ENCODE measurements at regions not wholly inside any gene's neighbourhood (a gene's known extent, or its start where the extent isn't known, plus 50 kb on each side); places are given as distances from the start of the nearest gene placed in this dataset.
"Not testable (repeated sequence)": the region's sequence is repeated elsewhere in the genome, so short reads cannot be mapped to it uniquely, and the experiment has no call there.

GRCh38 chrX:39688576-39689375, 409.0 kb downstream of the BCOR start:
- DNase-seq (ENCODE audit: low read depth in 2 of 2, low spot score in 1 of 2) = no peak

GRCh38 chrX:39689376-39690104, 408.2 kb downstream of the BCOR start:
- no peak for DNase-seq (ENCODE audit: low read depth in 2 of 2, low spot score in 1 of 2)

GRCh38 chrX:39690541-39691415, 407.0 kb downstream of the BCOR start:
- no peak for DNase-seq (ENCODE audit: low read depth in 2 of 2, low spot score in 1 of 2)

- DNase-seq (ENCODE audit: low read depth in 2 of 2, low spot score in 1 of 2) = no peak
Measured at GRCh38 chrX:39691724-39692123, 406.0 kb downstream of the BCOR start.

GRCh38 chrX:39692796-39693195, 405.0 kb downstream of the BCOR start:
- DNase-seq (ENCODE audit: low read depth in 2 of 2, low spot score in 1 of 2) = no peak

- no peak for DNase-seq (ENCODE audit: low read depth in 2 of 2, low spot score in 1 of 2)
Measured at GRCh38 chrX:39693298-39693697, 404.5 kb downstream of the BCOR start.

- not testable (repeated sequence) for DNase-seq (ENCODE audit: low read depth in 2 of 2, low spot score in 1 of 2)
Measured at GRCh38 chrX:39702636-39703035, 395.1 kb downstream of the BCOR start.

- no peak for DNase-seq (ENCODE audit: low read depth in 2 of 2, low spot score in 1 of 2)
Measured at GRCh38 chrX:39703307-39703706, 394.5 kb downstream of the BCOR start.

GRCh38 chrX:39704590-39704989, 393.2 kb downstream of the BCOR start:
- DNase-seq (ENCODE audit: low read depth in 2 of 2, low spot score in 1 of 2) = no peak

- DNase-seq (ENCODE audit: low read depth in 2 of 2, low spot score in 1 of 2) = no peak
Measured at GRCh38 chrX:39705290-39705689, 392.5 kb downstream of the BCOR start.

GRCh38 chrX:39709364-39709763, 388.4 kb downstream of the BCOR start:
- no peak for DNase-seq (ENCODE audit: low read depth in 2 of 2, low spot score in 1 of 2)

- no peak for DNase-seq (ENCODE audit: low read depth in 2 of 2, low spot score in 1 of 2)
Measured at GRCh38 chrX:39709812-39710211, 387.9 kb downstream of the BCOR start.

GRCh38 chrX:39710776-39711175, 387.0 kb downstream of the BCOR start:
- no peak for DNase-seq (ENCODE audit: low read depth in 2 of 2, low spot score in 1 of 2)

- no peak for DNase-seq (ENCODE audit: low read depth in 2 of 2, low spot score in 1 of 2)
Measured at GRCh38 chrX:39714471-39714870, 383.3 kb downstream of the BCOR start.

- no peak for DNase-seq (ENCODE audit: low read depth in 2 of 2, low spot score in 1 of 2)
Measured at GRCh38 chrX:39716401-39716800, 381.4 kb downstream of the BCOR start.

- no peak for DNase-seq (ENCODE audit: low read depth in 2 of 2, low spot score in 1 of 2)
Measured at GRCh38 chrX:39716802-39717540, 380.8 kb downstream of the BCOR start.

- no peak for DNase-seq (ENCODE audit: low read depth in 2 of 2, low spot score in 1 of 2)
Measured at GRCh38 chrX:39718981-39719380, 378.8 kb downstream of the BCOR start.

GRCh38 chrX:39720945-39721344, 376.8 kb downstream of the BCOR start:
- no peak for DNase-seq (ENCODE audit: low read depth in 2 of 2, low spot score in 1 of 2)

GRCh38 chrX:39721566-39722279, 376.0 kb downstream of the BCOR start:
- DNase-seq (ENCODE audit: low read depth in 2 of 2, low spot score in 1 of 2) = no peak

GRCh38 chrX:39724544-39724943, 373.2 kb downstream of the BCOR start:
- no peak for DNase-seq (ENCODE audit: low read depth in 2 of 2, low spot score in 1 of 2)
